AG20443 (cell line): ENCODE measurements at regions not wholly inside any gene's neighbourhood (a gene's known extent, or its start where the extent isn't known, plus 50 kb on each side); places are given as distances from the start of the nearest gene placed in this dataset.

Experiments used
- DNase-seq: peaks from one replicate; pipeline ENCODE4 v3.0.0; 2012; ENCODE audit warnings: low spot score, mixed read lengths

DNA sequence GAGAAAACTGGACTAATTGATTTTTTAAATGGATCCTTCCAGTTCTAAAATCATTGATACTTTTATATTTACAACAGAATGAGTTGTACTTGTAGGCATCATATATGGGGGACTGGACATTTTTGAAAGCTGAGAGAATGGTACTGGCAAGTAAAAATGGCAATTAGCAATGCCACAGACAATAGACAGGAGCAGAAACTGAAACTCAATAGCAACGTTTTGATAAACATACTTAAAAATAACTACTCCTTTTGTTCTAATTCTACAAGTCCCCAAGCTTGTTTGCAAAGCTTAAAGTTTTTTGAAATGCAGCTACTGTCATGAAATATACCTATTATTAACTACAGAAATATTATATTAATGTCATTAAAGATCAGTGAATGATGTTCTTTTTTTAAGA lies 52.8 kb upstream of the FBXL7 start:
- DNase-seq = no peak

DNA sequence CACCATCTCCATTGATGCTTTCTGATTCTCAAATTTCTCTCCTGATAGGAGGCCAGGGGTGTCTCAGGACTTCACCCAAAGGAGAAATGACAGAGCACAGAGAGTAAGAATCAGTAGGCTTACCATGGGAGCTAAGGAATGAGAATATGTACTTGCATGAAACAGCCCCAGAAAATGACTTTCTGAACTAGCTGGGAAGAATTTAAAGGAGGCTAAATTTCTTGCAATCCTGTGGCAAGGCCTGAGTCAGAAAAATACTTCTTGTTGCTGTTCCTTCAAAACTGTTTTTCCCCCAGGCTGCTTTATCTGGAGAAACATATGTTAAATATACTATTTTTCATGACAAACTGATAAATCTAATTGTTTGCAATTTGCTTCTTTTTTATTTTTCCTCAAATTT lies 53.4 kb upstream of the FBXL7 start:
- peak; percentile 53 for DNase-seq

DNA sequence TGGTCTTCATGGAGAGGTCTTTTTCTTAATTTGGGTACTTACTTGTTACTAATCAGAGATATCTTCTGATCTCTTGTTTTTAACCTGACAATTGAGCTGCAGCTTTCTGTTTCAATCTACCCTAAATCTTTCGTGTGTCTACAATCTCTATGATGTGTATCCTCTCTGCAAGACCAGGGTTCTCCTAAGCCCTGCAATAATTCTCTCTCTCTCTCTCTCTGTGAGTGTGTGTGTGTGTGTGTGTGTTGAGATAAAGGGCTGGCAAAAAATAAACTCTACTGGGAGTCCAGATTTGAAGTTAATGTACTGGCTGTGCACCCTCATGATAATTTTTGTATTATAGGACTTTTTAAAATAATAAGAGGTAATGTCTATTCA lies 57.8 kb upstream of the FBXL7 start:
- no peak for DNase-seq

DNA sequence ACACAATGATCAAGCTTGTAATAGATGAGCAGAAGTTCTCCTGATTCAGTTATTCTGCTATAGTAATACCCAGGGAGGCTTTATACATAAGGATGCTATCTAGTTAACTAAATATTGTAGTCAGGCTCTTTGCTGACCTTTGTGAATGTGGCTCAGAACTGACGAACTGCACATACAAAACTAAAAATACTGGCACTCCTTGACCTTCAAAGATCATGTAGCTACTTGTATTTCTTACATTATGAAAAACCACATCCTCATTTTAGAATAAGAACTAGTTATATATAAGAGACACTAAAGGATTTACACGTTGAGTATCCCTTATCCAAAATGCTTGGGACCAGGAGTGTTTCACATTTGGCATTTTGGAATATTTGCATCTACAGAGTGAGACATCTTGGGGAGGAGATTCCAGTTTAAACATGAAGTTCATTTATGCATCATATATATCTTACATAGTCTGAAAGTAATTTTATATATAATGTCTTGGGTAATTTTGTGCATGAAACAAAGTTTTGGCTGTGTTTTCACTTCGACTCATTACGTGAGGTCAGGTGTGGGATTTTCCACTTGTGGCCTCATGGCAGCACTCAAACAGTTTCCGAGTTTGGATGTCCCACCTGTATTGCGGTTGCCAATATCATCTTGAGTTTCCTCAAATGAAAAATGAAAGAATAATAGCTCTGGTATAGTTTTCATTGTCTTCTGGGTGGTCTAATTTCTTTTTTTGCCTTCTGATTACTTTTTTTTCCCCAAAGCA lies 58.4 kb upstream of the FBXL7 start:
- DNase-seq = no peak

DNA sequence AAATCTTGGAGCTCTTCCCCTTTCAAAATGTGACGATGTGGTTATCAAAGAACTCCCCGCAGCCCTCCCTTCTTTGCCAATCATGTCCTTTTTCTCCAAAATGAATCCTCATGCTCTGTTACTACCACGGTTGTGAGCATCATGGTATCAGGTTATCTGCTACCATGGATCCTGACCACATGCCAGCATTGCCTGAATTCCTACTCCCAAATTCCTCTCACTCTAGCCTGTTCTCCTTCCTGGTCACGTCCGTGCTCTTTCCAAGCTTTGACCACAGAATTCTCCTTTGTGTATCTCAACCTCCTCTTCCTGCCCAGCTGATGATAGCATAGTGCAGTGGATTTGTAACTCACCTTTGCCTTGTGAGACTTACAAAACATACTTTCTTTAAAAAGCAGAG lies 59.5 kb upstream of the FBXL7 start:
- DNase-seq = peak; percentile 31

DNA sequence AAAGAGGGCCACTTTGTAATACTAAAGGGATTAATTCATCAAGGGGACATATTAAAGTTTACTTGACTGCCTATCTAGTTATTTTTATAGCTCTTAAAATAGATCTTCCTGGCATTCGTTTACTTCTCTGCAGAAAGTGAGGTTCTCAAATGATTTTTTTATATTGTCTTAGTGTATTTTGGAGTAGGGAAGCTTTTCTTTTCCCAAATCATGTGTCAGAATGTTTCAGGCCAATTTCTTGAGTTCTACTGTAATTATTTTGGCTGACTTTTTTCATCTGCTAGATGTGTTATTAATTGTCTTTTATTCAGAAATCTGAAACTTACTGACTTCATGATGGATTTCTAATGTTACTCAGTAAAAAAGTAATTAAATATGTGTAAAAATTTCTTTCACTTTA lies 60.2 kb upstream of the FBXL7 start:
- no peak for DNase-seq

DNA sequence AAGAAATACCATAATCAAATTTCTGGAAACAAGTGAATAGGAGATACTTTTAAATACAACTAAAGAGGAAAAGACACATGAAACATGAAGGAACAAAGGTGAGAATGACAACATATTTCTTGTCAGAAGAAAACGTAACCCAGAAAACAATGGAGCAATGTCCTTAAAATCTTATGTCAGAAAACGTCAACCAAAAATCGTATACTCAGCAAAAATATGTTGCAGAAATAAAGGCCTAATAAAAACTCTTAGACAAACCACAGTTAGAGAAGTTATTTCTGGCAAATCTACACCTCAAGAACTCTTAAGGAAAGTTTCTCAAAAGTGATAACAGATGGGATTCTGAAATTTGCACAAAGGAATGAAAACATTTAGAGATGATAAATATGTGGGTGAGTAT lies 66.3 kb upstream of the FBXL7 start:
- DNase-seq = no peak

DNA sequence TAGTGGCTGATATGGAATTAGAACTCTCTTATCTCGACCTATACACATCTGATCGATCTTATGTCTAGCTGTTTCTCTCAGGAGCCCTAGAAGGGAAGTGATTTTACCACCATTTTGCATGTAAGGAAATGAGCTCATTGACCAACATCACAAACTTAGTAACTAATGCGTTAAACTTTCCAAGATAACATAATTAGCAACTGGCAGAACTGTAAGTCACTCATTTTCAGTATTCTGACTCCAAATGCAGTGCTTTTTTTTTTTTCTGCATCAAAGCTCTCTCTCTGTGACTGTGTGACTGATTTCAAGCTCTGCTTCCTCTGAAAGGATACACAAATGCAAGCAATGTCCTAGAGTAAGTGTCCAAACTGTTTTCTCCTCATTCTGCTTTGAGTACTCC lies 68.1 kb upstream of the FBXL7 start:
- no peak for DNase-seq

DNA sequence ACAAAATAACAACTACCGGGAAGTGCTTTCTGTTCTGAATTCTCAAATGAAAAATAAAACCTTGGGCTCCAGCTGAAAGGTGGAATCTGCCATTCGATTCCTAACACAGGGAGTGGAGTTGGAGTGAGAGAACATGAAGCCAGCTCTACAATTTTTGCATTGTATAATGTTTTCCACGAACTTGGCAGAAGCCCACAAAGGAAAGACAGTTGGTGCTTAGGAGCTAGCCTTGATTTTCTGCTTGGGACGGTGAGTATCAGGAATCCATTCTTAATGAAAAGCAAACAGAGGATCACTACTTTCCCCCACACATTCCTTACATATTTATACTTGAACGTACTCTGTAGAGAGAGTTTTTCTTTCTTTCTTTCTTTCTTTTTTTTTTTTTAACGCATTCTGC lies 74.2 kb upstream of the FBXL7 start:
- peak; percentile 18 for DNase-seq

DNA sequence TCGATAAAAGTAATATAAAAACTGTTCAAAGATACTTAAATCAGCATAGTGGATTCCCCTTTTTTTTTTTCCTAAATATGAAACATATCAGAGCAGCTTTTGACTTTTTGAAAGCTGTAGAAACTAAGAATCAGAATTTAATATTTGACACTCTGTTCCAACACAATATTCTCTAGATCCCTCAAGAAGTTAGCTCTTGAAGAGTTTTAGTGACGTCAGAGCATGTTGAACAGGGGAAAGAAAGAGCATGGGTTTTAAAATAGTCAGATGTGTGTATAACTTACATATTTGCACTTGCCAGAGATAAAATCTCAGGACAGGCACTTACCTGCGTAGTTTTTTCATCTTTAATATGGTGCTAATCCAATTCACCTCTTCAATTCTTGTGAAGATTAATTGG lies 75.2 kb upstream of the FBXL7 start:
- no peak for DNase-seq

DNA sequence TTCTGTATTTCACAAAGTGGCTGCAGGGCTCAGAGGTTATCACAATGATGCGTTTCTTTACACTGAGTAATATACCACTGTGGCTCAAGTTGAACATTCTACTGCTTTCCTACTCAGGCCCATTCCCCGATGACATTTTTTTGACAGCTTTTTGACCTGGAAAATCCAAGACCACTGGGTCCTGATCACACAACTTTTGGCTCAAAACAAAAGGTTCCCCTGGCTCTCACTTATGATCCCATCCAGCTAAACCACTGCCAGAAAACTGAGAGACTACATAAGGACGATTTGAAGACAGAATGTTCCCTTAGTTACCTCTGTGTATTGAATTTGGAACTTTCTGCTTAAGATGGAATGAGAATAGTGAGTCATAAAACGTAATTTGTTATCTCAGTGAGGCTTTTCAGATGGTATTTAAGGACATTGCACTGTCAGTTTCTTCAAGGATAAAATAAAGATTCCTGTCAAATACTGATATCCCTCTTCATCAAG lies 78.0 kb upstream of the FBXL7 start:
- DNase-seq = no peak

DNA sequence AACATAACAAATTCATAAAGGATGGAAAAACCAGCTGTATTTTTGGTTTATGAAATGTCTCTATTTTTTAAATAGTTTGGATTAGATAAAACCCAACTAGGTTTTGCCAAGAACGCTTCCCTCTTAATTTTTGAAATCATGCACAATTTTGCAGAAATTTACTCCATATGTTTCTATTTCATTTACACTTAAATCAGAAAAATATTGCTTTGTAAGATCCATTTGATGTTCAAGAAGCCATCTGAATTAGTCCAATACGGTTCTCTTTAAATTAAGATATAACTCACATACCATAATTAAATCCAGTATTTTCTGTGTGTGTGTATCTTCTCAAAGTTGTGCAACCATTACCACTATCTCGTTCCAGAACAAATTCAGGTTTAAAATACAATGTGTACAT lies 78.6 kb upstream of the FBXL7 start:
- no peak for DNase-seq

DNA sequence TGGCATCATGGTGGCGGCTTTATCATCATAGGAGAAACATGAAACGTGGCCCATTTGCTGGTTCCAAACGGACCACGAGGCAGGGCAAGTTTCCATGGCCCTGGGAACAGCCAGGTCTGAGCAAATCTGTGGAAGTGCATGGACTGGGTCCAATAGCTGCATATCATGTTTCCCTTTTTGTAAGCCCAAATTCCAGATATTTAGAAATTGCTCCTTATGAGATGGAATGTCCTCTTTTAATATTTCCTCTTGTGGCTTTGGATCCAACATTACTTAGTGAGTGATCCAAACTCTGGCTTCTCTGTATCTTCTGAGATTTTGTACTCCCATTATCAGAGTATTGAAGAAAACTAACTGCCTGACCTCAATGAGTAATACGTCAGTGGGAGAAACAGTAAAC lies 79.8 kb upstream of the FBXL7 start:
- DNase-seq = no peak

DNA sequence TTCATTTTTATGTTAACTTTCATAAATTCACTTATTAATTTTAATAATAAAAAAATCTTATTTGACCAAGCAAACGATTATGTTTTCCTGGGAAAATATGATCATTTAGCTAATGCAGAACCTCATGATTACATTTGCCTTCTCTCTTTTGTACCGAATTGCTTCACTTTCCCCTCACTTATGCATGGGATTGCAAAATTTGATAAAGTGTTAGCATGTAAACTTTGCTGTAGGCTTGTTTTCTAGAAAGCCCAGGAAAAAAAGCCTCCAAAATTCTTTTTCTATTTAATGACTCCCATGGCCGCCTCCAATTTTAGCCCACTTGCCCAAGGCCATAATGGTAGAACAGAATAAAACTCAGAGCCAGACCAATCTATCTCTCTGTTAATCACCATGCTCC lies 82.8 kb upstream of the FBXL7 start:
- no peak for DNase-seq

DNA sequence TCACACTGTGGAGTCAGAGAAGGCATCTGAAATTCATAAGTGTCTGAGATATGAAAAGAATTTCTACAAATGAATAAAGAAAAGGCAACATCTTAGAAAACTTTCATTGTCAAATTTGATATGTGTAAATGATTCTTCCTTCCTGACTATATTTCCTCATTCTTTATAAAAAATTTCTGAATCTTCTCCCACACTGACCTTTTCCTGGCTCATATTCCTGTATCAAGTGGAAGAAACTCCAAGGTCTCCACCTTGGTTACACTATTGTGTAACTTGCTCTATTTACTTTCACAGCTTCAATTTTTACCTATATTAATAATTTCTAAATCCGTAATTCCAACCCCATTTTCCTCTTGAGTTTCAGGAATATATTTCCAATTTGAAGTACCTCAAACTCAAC lies 93.5 kb upstream of the FBXL7 start:
- no peak for DNase-seq

DNA sequence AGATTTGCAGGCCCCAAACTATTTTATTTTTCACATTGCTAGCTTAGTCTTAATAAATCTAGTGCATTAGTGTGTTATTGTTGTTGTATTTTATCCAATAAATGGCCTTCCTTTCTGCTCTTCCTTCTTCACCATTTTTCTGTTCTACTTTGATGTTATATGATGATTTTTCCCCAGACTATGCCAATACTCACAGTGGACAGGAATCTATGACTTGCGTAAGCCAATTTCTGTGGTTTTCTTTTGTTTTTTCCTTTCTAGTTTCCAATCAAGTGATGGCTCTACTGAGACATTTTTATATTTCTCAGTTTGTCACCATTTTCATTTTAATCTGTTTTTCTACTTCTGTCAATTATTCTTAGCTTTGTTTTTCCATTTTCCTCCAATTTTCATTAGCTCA lies 106.8 kb upstream of the FBXL7 start:
- DNase-seq = no peak

DNA sequence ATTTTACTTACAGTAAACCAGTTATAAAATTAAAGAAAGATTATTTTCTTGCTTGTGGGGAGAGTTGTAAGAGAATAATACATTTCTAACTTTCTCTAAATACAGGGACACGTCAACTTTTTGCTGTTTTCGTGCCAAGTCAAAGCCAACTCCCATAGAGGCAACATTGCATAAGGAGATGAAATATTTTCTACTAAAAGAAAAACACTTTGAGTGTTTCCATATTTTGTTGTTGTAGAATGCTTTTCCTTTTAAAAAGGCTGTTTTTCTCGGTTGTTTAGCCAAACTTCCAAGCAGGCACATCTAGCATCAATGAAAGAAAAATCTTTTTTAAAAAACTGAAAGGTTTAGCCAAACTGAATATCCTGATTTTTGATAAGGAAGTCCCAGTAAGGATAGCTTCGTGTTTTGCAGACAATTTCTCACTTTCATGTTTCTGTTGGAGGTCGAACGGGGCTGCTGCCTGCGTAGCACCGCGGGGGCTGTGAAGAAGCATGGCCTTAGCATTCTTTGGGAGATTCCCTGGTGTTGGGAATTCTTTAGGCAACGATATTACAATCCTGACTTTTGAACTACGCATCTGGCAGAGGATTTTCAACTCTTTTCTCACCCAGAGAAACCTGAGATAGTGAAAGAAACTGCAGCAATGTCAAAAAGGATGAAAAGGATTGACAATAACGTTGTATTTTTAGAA lies 108.1 kb upstream of the FBXL7 start:
- DNase-seq = peak; percentile 29

DNA sequence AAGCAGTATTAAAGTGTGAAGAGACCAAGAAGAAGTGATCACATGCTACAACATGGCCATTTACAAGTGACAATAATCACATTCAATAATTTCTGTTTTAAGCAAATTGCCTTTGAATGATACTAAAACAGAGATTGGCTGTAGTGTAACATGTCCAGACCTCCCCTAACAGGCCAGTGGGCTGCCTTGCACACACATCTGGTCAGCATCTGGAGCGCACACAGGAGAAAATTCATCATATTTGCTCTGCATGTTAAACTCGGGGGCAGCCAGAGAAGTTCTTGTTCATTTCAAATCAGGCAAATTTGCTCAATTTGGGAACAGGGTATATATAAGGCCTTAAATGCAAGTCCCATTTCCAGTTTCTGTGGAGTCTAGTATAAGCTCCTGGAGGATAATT lies 111.1 kb upstream of the FBXL7 start:
- no peak for DNase-seq

DNA sequence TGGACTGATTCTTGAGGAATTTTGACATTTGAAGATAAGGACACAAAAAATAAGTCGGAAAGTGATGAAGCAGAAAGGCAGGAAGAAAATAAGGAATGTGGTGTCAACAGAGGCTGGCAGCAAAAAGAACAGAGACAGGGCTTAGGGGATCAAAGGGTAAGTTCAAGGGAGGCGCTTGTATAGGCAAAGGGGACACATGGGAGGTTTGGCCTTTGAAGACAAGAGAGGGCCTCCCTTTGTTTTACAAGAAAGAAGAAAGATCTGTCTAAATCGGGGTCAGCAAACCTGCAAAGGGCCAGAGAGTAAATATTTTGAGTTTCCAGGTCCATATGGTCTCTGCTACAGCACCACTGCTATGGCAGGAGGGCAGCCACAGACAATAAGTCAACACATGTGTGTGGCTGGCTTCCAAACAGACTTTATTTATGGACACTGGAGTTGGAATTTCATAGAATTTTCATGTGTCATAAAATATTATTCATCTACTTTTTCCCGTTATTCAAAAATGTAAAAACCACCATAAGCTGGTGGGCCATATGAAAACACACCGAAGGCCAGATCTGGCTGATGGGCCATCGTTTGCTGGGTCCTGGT lies 112.0 kb upstream of the FBXL7 start:
- DNase-seq = no peak

DNA sequence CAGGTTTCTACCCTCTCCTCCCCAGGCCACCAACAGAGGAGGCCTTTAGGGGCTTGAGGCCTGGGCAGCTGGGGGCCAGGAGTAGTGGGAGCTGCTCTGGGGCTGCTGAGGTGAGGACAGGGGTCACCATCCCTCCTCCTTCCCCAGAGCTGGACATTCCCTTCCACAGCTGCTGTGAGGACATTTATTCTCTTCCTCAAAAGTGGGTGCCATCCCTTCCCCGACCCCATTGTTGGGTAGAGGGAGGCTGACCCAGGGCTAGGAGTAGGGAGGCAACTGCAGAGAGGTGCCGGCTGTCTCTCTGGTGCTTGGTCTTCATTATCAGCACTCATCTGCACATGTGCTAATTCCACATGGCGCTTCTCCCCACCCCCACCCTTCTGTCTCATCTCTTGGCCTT lies 113.9 kb upstream of the FBXL7 start:
- no peak for DNase-seq

DNA sequence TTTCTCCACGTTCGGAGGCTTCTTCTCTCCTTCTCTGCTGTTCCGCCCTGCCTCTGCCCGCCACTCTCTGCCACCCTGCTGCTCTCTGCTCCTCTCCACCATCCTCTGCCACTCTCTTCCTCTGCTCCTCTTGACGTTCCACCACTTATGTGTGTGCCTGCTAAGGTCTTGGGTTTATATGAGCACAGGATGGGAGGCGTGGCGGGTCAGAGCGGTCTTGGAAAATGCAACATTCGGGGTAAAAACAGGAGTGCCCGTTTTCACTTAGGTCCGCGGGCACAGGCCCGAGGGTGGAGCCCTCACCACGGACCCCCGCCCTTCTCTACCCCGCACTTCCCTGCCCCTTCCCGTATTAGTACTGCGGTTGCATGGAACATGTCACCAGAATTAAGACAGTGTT lies 114.4 kb upstream of the FBXL7 start:
- no peak for DNase-seq

DNA sequence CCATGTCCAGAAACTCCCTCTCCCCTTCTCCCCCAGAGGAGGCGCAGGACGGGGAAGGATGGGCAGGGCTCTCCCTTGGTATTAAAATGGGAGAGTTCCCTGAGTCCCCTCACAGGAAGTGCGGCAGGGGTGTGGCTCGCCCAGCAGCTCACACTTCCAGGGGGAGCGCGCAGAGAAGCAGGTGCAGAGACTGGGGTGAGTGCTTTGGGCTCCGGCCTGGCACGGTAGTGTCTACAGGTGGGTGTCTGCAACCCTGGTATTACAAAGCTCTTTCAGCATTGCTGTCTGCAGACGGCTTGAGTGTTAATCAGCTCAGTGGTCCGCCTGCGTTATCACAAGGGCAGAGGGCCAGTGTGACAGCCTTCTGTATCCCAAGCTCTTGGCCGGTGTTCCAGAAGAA lies 114.9 kb upstream of the FBXL7 start:
- DNase-seq = no peak

DNA sequence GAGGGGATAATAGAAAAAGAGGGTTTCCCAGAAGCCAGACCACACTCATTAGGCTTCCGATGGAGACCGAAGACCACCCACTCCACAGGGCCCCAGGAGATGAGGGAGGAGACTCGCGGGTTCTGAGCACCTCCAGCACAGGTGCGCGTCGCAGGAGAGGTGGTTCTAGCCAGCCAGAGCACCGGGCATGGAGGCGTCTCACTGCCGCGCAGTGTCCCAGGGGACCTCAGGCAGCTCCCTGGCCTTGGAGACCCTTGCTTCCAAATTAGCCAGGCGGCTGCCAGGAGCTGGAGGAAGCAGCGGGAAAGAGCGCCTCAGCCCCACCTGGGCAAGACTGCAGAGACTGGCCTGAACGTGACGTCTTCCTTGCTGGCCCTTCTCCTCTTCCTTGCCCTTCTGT lies 115.4 kb upstream of the FBXL7 start:
- DNase-seq = no peak

DNA sequence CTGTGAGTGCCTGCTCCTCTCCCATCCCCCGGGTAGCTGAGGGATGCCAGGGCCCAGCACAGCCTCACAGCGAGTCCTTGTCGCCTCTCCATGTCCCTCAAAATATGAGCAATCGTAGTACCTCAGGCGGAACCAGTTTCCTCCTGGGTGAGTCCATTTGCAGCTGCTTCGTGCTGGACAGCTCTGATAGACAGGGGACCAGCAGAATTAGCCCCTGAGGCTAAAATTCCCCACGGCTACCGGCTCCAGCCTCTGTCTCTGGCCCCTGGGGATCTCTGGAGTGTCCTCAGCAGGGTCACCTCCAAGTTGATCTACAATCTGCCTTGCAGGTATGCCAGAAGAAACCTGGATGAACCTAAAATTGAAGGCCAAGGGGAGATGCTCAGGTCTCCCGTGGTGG lies 115.8 kb upstream of the FBXL7 start:
- DNase-seq = no peak
